Kidney capillary endothelial cell (primary cell): ENCODE measurements at regions not wholly inside any gene's neighbourhood (a gene's known extent, or its start where the extent isn't known, plus 50 kb on each side); places are given as distances from the start of the nearest gene placed in this dataset.
A peak's percentile ranks its signal among the peaks of the same experiment; 100 is the strongest.

Source experiments
- DNase-seq: peaks from one replicate; pipeline ENCODE4 v3.0.0-alpha.2; 2018; ENCODE audit warnings: low spot score

GRCh38 chr6:14455876-14456648, 338.5 kb downstream of the CD83 start:
- DNase-seq, result no peak

- peak; percentile 14 for DNase-seq
Observed at GRCh38 chr6:14456941-14457340, 339.4 kb downstream of the CD83 start.

GRCh38 chr6:14458669-14459266, 341.2 kb downstream of the CD83 start:
- no peak for DNase-seq

GRCh38 chr6:14459315-14459714, 341.7 kb downstream of the CD83 start:
- no peak for DNase-seq

GRCh38 chr6:14460556-14460955, 343.0 kb downstream of the CD83 start:
- no peak for DNase-seq

GRCh38 chr6:14462135-14462534, 344.6 kb downstream of the CD83 start:
- no peak for DNase-seq

GRCh38 chr6:14462566-14462965, 345.0 kb downstream of the CD83 start:
- DNase-seq, result no peak

- DNase-seq, result no peak
Observed at GRCh38 chr6:14463110-14463509, 345.5 kb downstream of the CD83 start.

GRCh38 chr6:14464055-14464454, 346.5 kb downstream of the CD83 start:
- DNase-seq, result no peak

GRCh38 chr6:14464716-14465115, 347.1 kb downstream of the CD83 start:
- no peak for DNase-seq

- DNase-seq, result no peak
Observed at GRCh38 chr6:14466278-14466677, 348.7 kb downstream of the CD83 start.

- DNase-seq, result no peak
Observed at GRCh38 chr6:14467591-14467990, 350.0 kb downstream of the CD83 start.

GRCh38 chr6:14468647-14469321, 351.2 kb downstream of the CD83 start:
- no peak for DNase-seq

- no peak for DNase-seq
Observed at GRCh38 chr6:14470101-14470500, 352.5 kb downstream of the CD83 start.

GRCh38 chr6:14470671-14471070, 353.1 kb downstream of the CD83 start:
- DNase-seq, result no peak

GRCh38 chr6:14472255-14472985, 354.8 kb downstream of the CD83 start:
- no peak for DNase-seq

- DNase-seq, result no peak
Observed at GRCh38 chr6:14472986-14473337, 355.4 kb downstream of the CD83 start.

GRCh38 chr6:14474816-14475215, 357.2 kb downstream of the CD83 start:
- DNase-seq, result no peak

- DNase-seq, result no peak
Observed at GRCh38 chr6:14475306-14475705, 357.7 kb downstream of the CD83 start.

GRCh38 chr6:14476793-14477531, 359.4 kb downstream of the CD83 start:
- no peak for DNase-seq

- DNase-seq, result no peak
Observed at GRCh38 chr6:14477559-14477958, 360.0 kb downstream of the CD83 start.
